Left kidney (tissue), 1 donor: ENCODE measurements at regions not wholly inside any gene's neighbourhood (a gene's known extent, or its start where the extent isn't known, plus 50 kb on each side); places are given as distances from the start of the nearest gene placed in this dataset.

ENCODE experiments used
- DNase-seq: peaks from one replicate; pipeline ENCODE4 v3.0.0-alpha.2; 2013

DNA sequence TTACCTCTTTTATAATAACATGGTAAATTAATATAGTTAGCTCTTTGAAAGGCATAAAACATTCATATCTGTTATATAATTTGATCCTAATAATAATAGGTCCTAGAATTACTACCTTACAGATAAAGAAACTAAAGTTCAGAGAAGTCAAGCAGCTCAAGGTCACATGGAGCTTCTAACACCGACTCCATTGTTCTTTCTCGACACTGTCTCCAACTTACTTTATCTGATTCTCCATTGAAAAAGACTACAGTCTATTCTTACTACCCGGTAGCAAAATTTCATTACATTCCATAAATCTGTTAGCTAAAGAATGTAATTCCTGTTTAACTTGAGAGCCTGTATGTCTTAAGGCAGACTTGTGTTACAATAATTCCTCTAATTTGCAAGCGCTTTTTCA is 96.3 kb upstream of the TMEM161B start:
- no peak for DNase-seq

- DNase-seq, result no peak
Measured at GRCh38 chr5:88355490-88356050, 86.9 kb upstream of the TMEM161B start.

DNA sequence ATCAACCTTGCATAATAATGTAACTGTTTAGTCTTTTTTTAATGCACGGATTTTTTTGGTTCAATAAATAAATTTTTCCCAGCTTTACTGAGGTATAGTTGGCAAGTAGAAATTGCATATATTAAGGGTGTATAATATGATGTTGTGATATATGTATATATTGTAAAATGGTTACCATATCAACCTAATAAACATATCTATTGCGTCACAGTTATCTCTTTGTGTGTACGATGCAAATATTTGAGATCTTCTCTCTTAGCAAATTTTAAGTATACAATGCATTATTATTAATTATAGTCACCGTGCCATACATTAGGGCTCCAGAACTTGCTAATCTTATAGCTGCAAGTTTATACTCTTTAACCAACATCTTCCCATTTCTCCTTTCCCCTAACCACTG is 57.2 kb upstream of the TMEM161B start:
- DNase-seq, result no peak

DNA sequence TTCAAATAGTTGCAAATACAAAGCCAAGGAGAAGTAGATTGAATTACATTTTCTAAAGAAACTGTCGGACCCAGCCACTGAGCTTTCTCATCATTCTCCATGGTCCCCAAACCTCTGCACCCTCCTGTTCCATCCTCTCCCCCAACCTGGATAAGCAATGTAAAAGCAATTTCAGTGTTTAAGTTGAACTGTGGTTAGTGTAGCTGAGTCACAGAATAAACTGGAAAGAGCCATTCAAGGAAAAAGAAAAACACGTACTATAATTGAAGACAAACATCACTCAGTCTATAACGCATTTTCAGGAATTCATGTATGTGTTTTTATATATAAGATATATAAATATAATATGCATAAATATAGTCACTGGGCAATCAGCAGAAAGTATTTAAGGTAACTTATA is 54.1 kb upstream of the TMEM161B start:
- DNase-seq, result no peak
